GM04503 (cell line): ENCODE measurements at regions not wholly inside any gene's neighbourhood (a gene's known extent, or its start where the extent isn't known, plus 50 kb on each side); places are given as distances from the start of the nearest gene placed in this dataset.

Source experiments
- DNase-seq: peaks from one replicate; pipeline ENCODE4 v3.0.0-alpha.2; 2012; ENCODE audit warnings: low read depth

- no peak for DNase-seq
Observed at GRCh38 chr16:54724346-54724925, 206.2 kb upstream of the IRX5 start.

- DNase-seq, result no peak
Observed at GRCh38 chr16:54722210-54722676, 208.4 kb upstream of the IRX5 start.

GRCh38 chr16:54720259-54720658 lies 210.4 kb upstream of the IRX5 start:
- no peak for DNase-seq

GRCh38 chr16:54719624-54720023 lies 211.0 kb upstream of the IRX5 start:
- DNase-seq, result no peak

GRCh38 chr16:54718376-54718775 lies 212.3 kb upstream of the IRX5 start:
- DNase-seq, result no peak

GRCh38 chr16:54715011-54715410 lies 215.7 kb upstream of the IRX5 start:
- DNase-seq, result no peak

GRCh38 chr16:54712866-54713265 lies 217.8 kb upstream of the IRX5 start:
- no peak for DNase-seq

GRCh38 chr16:54707813-54708212 lies 222.9 kb upstream of the IRX5 start:
- no peak for DNase-seq

GRCh38 chr16:54706406-54706805 lies 224.3 kb upstream of the IRX5 start:
- DNase-seq, result no peak

GRCh38 chr16:54703339-54703738 lies 227.3 kb upstream of the IRX5 start:
- DNase-seq, result no peak

GRCh38 chr16:54699656-54700055 lies 231.0 kb upstream of the IRX5 start:
- DNase-seq, result no peak

- DNase-seq, result no peak
Observed at GRCh38 chr16:54697677-54698076, 233.0 kb upstream of the IRX5 start.

- no peak for DNase-seq
Observed at GRCh38 chr16:54696970-54697369, 233.7 kb upstream of the IRX5 start.

- DNase-seq, result no peak
Observed at GRCh38 chr16:54696522-54696921, 234.1 kb upstream of the IRX5 start.

GRCh38 chr16:54694651-54695050 lies 236.0 kb upstream of the IRX5 start:
- no peak for DNase-seq

- DNase-seq, result no peak
Observed at GRCh38 chr16:54693864-54694263, 236.8 kb upstream of the IRX5 start.

- no peak for DNase-seq
Observed at GRCh38 chr16:54690710-54691109, 240.0 kb upstream of the IRX5 start.

GRCh38 chr16:54690306-54690705 lies 240.4 kb upstream of the IRX5 start:
- DNase-seq, result no peak

GRCh38 chr16:54689072-54689865 lies 241.4 kb upstream of the IRX5 start:
- DNase-seq, result no peak

GRCh38 chr16:54688339-54688738 lies 242.3 kb upstream of the IRX5 start:
- no peak for DNase-seq

- no peak for DNase-seq
Observed at GRCh38 chr16:54687043-54687899, 243.4 kb upstream of the IRX5 start.

GRCh38 chr16:54685682-54686081 lies 245.0 kb upstream of the IRX5 start:
- no peak for DNase-seq

- DNase-seq, result no peak
Observed at GRCh38 chr16:54679531-54679930, 251.1 kb upstream of the IRX5 start.
